HG02759 (cell line): ENCODE measurements at regions not wholly inside any gene's neighbourhood (a gene's known extent, or its start where the extent isn't known, plus 50 kb on each side); places are given as distances from the start of the nearest gene placed in this dataset.

Source experiments
- ATAC-seq: cut with Tn5 transposase; IDR thresholded peaks from one replicate; pipeline ENCODE4 v1.9.1; 2021; ENCODE audit warnings: mild to moderate bottlenecking, moderate library complexity; ENCODE audit not compliant: unreplicated experiment

- no peak for ATAC-seq
Measured at GRCh38 chr13:24106429-24106828, 54.1 kb upstream of the SPATA13 start.

- ATAC-seq: no peak
Measured at GRCh38 chr13:24107955-24108614, 52.4 kb upstream of the SPATA13 start.

- no peak for ATAC-seq
Measured at GRCh38 chr13:24108615-24108965, 51.9 kb upstream of the SPATA13 start.

GRCh38 chr13:24110011-24110410, 50.5 kb upstream of the SPATA13 start:
- no peak for ATAC-seq
